H1 (cell line): ENCODE measurements at regions not wholly inside any gene's neighbourhood (a gene's known extent, or its start where the extent isn't known, plus 50 kb on each side); places are given as distances from the start of the nearest gene placed in this dataset.

Experiments
- EP300 ChIP-seq, 2 experiments: IDR thresholded peaks; 1 replicate in 1 of 2; 2 replicates in 1 of 2; pipeline ENCODE4 v1.6.1; 2011 to 2012; ENCODE audit warnings: low read depth in 2 of 2, low read length in 2 of 2, mild to moderate bottlenecking in 2 of 2, borderline replicate concordance in 1 of 2, inconsistent platforms in 1 of 2, moderate library complexity in 1 of 2
- JUND ChIP-seq: IDR thresholded peaks from 2 replicates; pipeline ENCODE4 v1.6.1; 2011; ENCODE audit warnings: mild to moderate bottlenecking, improper control_type of control experiment, low read length
- POLR2A ChIP-seq, 2 experiments: IDR thresholded peaks; 1 replicate in 1 of 2; 2 replicates in 1 of 2; pipeline ENCODE4 v1.6.1; 2011; ENCODE audit warnings: low read depth in 2 of 2, low read length in 2 of 2, mild to moderate bottlenecking in 2 of 2; ENCODE audit errors: control extremely low read depth in 1 of 2
- POU5F1 ChIP-seq: IDR thresholded peaks from 2 replicates; pipeline ENCODE4 v1.6.1; 2011; ENCODE audit warnings: low read depth, mild to moderate bottlenecking, low read length, moderate library complexity
- SUZ12 ChIP-seq: fragments of 200-600 bp; sonication (generic); IDR thresholded peaks from 2 replicates; pipeline ENCODE4 v1.6.1; 2012; ENCODE audit warnings: mild to moderate bottlenecking, inconsistent platforms, low read length, moderate library complexity, mixed read lengths

GRCh38 chrX:77298790-77299189 lies 148.4 kb upstream of the FGF16 start (continued):
- TF ChIP-seq JUND, result no peak
- no peak for TF ChIP-seq SUZ12
- TF ChIP-seq EP300 (IDR thresholded peaks at IDR 0.05; ENCODE audit: borderline replicate concordance in 1 of 2, low read depth in 2 of 2, low read length in 2 of 2), result no peak
- no peak for TF ChIP-seq POLR2A (IDR thresholded peaks at IDR 0.05; ENCODE audit: control extremely low read depth in 1 of 2, low read depth in 2 of 2, low read length in 2 of 2)
- TF ChIP-seq POU5F1, result no peak
- TF ChIP-seq, all 59 proteins: peak for 0
